DOHH2 (cell line): ENCODE measurements at regions not wholly inside any gene's neighbourhood (a gene's known extent, or its start where the extent isn't known, plus 50 kb on each side); places are given as distances from the start of the nearest gene placed in this dataset.

Experiments used
- CTCF ChIP-seq: fragments of 200-600 bp; sonication (generic); IDR thresholded peaks from one replicate; pipeline ENCODE4 v1.5.1; 2014; ENCODE audit warnings: antibody characterized with exemption, mild to moderate bottlenecking, low read depth, low read length; ENCODE audit not compliant: poor library complexity, severe bottlenecking
- EZH2phosphoT487 ChIP-seq: fragments of 200-600 bp; sonication (generic); IDR thresholded peaks from 2 replicates; pipeline ENCODE4 v1.6.1; 2017; ENCODE audit warnings: borderline replicate concordance, mild to moderate bottlenecking, antibody characterized with exemption, low read length, moderate library complexity, mixed read lengths

GRCh38 chr6:139728876-139729427 is 354.5 kb upstream of the CITED2 start:
- no peak for TF ChIP-seq CTCF
- no peak for TF ChIP-seq EZH2phosphoT487
